GM12892 (cell line): ENCODE measurements at regions not wholly inside any gene's neighbourhood (a gene's known extent, or its start where the extent isn't known, plus 50 kb on each side); places are given as distances from the start of the nearest gene placed in this dataset.

ENCODE experiments used
- POLR2A ChIP-seq: IDR thresholded peaks from 2 replicates; pipeline ENCODE4 v1.6.1; 2011; ENCODE audit warnings: low read depth, low read length, control low read depth
- POLR2AphosphoS5 ChIP-seq: IDR thresholded peaks from 2 replicates; pipeline ENCODE4 v1.6.1; 2011; ENCODE audit warnings: low read depth, low read length, control low read depth
- TAF1 ChIP-seq: IDR thresholded peaks from 2 replicates; pipeline ENCODE4 v1.6.1; 2011; ENCODE audit warnings: low read depth, mild to moderate bottlenecking, control low read depth, low read length, borderline replicate concordance

GRCh38 chr10:14429043-14429700 is 98.4 kb upstream of the FRMD4A start:
- TF ChIP-seq TAF1 (no peak), POLR2AphosphoS5 (no peak), POLR2A (no peak)
